WI38 (cell line): ENCODE measurements at regions not wholly inside any gene's neighbourhood (a gene's known extent, or its start where the extent isn't known, plus 50 kb on each side); places are given as distances from the start of the nearest gene placed in this dataset.

Source experiments
- H3K4me3 ChIP-seq: 2 replicates; pipeline ENCODE4 v1.5.1; 2011; ENCODE audit warnings: low read depth, mild to moderate bottlenecking, control low read depth, low read length
- CTCF ChIP-seq: IDR thresholded peaks from 2 replicates; pipeline ENCODE4 v1.5.1; 2012; ENCODE audit warnings: low read depth, mild to moderate bottlenecking, control low read depth, low read length

- no peak overlapping the region for H3K4me3 ChIP-seq
- TF ChIP-seq CTCF = no peak
Observed at GRCh38 chr10:88187472-88187871, 324.0 kb downstream of the PTEN start.

GRCh38 chr10:88190123-88190522 lies 326.7 kb downstream of the PTEN start:
- no peak overlapping the region for H3K4me3 ChIP-seq
- TF ChIP-seq CTCF = no peak

GRCh38 chr10:88190540-88191235 lies 327.3 kb downstream of the PTEN start:
- no peak for TF ChIP-seq CTCF

GRCh38 chr10:88193018-88193417 lies 329.6 kb downstream of the PTEN start:
- no peak for TF ChIP-seq CTCF
- H3K4me3 ChIP-seq = no peak overlapping the region

More at GRCh38 chr10:88190540-88191235, 327.3 kb downstream of the PTEN start:
- no peak overlapping the region for H3K4me3 ChIP-seq

GRCh38 chr10:88194041-88194887 lies 330.8 kb downstream of the PTEN start:
- no peak for TF ChIP-seq CTCF
- no peak overlapping the region for H3K4me3 ChIP-seq

- no peak for TF ChIP-seq CTCF
- H3K4me3 ChIP-seq = no peak overlapping the region
Observed at GRCh38 chr10:88194961-88195367, 331.5 kb downstream of the PTEN start.

GRCh38 chr10:88195841-88196240 lies 332.4 kb downstream of the PTEN start:
- no peak overlapping the region for H3K4me3 ChIP-seq
- TF ChIP-seq CTCF = no peak
